HTR-8/SVneo (cell line): ENCODE measurements at regions not wholly inside any gene's neighbourhood (a gene's known extent, or its start where the extent isn't known, plus 50 kb on each side); places are given as distances from the start of the nearest gene placed in this dataset.
"Not testable (repeated sequence)": the region's sequence is repeated elsewhere in the genome, so short reads cannot be mapped to it uniquely, and the experiment has no call there.

Experiments
- DNase-seq: peaks from one replicate; pipeline ENCODE4 v3.0.0; 2011; ENCODE audit warnings: low spot score, mixed read lengths; ENCODE audit not compliant: insufficient read length
- FAIRE-seq: peaks from 2 replicates; lab custom pipeline; 2011; peaks lifted over from hg19 to GRCh38; lab: Jason Lieb, UNC

DNA sequence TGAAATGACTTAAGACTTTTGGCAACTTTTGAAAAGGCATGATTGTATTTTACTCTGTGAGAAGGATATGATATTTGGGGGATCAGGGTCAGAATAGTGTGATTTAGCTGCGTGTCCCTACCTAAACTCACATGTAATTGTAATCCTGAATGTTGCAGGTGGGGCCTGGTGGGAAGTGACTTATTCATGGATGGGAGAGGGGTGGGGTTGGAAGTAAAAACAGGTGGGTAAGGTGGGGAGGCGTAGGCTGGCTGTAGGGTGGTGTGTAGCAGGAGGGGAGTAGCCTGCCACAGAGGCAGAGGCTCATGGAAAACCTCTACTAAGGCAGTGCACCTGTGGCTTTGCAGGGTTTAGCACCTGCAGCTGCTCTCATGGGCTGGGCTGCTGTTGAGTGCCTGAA lies 584.2 kb downstream of the CWH43 start:
- FAIRE-seq = not testable (repeated sequence)

DNA sequence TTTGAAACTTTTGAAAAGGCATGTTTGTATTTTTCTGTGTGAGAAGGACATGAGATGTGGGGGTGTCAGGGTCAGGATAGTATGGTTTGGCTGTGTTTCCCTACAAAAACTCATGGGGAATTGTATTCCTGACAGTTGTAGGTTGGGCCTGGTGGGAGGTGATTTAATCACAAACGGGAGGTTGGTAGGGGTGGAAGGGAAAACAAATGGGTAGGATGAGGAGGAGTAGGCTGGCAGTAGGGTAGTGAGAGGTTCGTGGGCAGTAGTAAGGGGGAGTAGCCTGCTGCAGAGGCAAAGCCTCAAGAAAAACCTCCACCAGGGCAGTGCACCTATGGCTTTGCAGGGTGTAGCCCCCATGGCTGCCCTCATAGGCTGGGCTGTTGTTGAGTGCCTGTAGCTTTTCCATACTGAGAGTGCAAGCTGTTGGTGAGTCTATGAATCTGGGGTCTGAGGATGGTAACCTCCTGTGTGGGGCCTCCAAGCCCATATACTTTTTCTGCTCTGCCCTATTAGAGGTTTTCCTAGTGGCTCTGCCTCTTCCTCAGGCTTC lies 587.7 kb downstream of the CWH43 start:
- FAIRE-seq, DNase-seq: not testable (repeated sequence)

More for the DNA sequence above, 584.2 kb downstream of the CWH43 start:
- DNase-seq = not testable (repeated sequence)

DNA sequence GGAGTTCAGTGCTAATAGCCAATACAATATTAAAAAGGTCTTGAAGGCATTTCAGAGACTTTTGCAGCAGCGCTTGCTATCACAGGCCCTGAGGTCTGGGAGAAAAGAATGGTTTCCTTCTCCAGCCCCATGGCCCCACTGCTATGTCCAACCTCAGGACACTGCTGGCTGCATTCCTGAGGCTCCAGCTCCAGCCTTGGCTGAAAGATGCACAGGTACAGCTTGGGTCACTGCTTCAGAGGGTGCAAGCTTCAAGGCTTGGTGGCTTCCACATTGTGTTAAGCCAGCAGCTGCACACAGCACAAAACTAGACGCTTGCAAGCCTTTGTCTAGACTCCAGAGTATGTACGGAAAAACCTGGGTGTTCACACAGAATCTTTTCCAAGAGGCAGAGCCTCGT lies 589.2 kb downstream of the CWH43 start:
- FAIRE-seq, DNase-seq: not testable (repeated sequence)

DNA sequence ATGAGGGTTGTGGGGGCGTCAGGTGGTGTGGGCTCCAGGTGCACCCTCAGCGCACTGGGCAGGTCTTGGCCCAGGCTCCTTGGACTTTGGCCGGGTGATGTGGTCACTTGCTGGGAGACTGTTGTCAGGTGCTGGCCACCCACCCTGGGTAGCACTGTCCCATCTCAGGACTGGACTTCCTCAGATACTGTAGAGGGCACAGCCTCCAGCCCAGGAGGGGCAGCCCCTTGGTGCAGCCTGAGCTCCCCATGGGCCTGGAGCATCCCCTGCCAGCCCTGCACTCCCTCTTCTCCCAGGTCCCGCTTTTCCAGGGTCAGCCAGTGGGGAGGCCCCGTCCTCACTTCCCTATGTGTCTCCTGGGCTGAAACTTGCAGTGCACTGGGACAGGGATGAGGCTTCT lies 592.3 kb downstream of the CWH43 start:
- not testable (repeated sequence) for DNase-seq, FAIRE-seq

DNA sequence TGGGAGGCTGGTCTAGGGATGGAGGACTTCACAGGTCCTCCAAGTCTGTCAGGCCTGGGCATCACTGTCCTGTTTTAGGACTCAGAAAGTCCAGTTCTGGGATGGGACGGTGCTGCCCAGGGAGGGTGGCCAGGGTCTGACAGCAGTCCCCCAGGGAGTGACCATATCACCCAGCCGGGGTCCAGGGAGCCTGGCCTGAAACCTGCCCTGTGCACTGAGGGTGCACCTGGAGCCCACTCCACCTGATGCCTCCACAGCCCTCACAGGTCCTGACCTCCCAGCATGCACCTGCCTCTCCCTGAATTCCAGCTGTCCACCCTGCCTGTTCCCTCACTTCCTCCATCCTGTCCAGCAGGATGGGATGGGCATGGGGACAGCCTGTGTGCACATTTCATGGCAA lies 592.8 kb downstream of the CWH43 start:
- DNase-seq, FAIRE-seq: not testable (repeated sequence)

DNA sequence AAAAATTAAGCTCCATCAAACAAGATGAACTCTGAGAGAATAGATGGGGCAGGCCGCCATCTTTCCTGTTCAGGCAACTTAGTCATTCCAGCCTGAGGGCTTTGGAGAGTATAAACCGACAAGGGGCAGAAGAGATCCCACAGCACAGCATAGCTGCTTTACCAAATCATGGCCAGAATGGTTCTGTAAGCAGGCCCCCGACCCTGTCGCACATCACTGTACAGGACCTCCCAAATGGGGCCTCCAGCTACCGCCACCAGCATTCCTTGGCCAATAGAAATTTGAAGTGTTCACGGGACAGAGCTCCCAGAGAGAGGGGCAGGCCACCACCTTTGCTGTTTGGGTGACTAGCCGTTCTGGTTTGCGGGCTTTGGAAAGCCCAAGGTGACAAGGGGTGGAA lies 594.1 kb downstream of the CWH43 start:
- not testable (repeated sequence) for FAIRE-seq, DNase-seq

DNA sequence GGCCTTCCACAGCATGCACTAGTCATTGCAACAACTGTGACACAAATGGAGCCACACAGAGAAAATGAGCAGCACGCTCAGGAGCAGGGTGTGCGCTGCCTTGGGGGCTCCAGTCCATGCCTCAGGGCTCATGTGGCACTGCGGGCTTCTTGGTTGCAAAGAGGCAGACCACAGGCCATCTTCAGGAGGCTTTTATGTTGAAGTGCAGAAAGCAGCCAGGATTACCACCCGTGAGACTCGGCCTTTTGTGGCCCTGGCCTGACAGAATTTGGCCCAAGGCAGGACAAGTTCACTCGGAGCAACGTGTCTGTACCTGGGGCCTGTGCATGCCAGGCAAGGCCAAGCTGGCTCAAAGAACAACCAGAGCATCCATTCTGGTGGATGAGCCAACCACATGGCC lies 602.3 kb downstream of the CWH43 start:
- FAIRE-seq, DNase-seq: not testable (repeated sequence)

DNA sequence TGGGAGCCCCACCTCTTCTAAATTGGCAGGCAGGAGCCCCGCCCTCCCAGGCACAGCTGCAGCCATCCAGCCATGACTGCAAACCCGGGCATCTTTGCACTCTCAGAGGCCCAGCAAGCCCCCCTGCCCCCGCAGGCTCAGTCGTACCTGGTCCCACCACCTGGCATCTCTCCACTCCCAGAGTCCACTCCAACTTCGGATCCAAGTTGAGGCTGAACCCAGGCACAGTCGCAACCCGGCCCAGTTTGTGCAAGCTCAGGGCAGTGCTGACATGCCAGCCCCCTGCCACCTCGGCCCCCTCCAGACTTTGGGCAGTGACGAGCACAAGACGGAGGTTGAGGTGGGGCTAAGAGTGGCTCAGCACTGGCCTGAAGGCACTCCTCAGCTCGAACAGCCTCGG lies 632.4 kb downstream of the CWH43 start:
- DNase-seq = not testable (repeated sequence)

DNA sequence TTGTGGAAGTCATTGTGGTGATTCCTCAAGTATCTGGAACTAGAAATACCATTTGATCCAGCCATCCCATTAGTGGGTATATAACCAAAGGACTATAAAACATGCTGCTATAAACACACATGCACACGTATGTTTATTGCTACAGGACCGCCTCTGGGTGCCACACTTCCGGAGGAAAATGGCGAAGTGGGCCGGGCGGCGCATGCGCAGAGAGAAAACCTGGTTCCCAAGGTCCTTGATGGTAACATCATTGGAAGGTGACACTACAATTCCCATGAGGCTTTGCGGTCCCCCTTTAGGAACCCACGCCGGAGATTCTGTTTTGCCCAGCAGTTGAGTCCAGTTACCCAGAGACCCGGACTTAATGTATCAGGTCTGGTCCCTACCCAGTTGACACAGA lies 640.4 kb downstream of the CWH43 start:
- FAIRE-seq, DNase-seq: not testable (repeated sequence)

More for the DNA sequence above, 632.4 kb downstream of the CWH43 start:
- FAIRE-seq = not testable (repeated sequence)
